NCI-H526 treated with DMSO at 0.1 percent for 48 hours (cell line): ENCODE measurements at regions not wholly inside any gene's neighbourhood (a gene's known extent, or its start where the extent isn't known, plus 50 kb on each side); places are given as distances from the start of the nearest gene placed in this dataset.

Source experiments
- DNase-seq: peaks from one replicate; lab custom pipeline; 2025; lab: John Stamatoyannopoulos, UW

- DNase-seq = no peak
Measured at GRCh38 chr1:209457401-209458125, 126.0 kb upstream of the CAMK1G start.

- no peak for DNase-seq
Measured at GRCh38 chr1:209458921-209459320, 124.6 kb upstream of the CAMK1G start.

- no peak for DNase-seq
Measured at GRCh38 chr1:209461168-209461567, 122.3 kb upstream of the CAMK1G start.

GRCh38 chr1:209462433-209462832 is 121.1 kb upstream of the CAMK1G start:
- DNase-seq = no peak

- no peak for DNase-seq
Measured at GRCh38 chr1:209463441-209463840, 120.1 kb upstream of the CAMK1G start.

GRCh38 chr1:209473025-209473424 is 110.5 kb upstream of the CAMK1G start:
- DNase-seq = no peak

GRCh38 chr1:209480345-209480744 is 103.2 kb upstream of the CAMK1G start:
- no peak for DNase-seq

GRCh38 chr1:209483691-209484090 is 99.8 kb upstream of the CAMK1G start:
- DNase-seq = no peak

- DNase-seq = no peak
Measured at GRCh38 chr1:209484429-209484828, 99.1 kb upstream of the CAMK1G start.

GRCh38 chr1:209485167-209485566 is 98.3 kb upstream of the CAMK1G start:
- DNase-seq = no peak

GRCh38 chr1:209485751-209486150 is 97.8 kb upstream of the CAMK1G start:
- DNase-seq = no peak

GRCh38 chr1:209486861-209487593 is 96.5 kb upstream of the CAMK1G start:
- DNase-seq = no peak

- no peak for DNase-seq
Measured at GRCh38 chr1:209490013-209490412, 93.5 kb upstream of the CAMK1G start.

GRCh38 chr1:209491031-209491430 is 92.5 kb upstream of the CAMK1G start:
- DNase-seq = no peak

- DNase-seq = no peak
Measured at GRCh38 chr1:209491496-209491895, 92.0 kb upstream of the CAMK1G start.

- DNase-seq = no peak
Measured at GRCh38 chr1:209491897-209492296, 91.6 kb upstream of the CAMK1G start.

GRCh38 chr1:209493559-209493958 is 90.0 kb upstream of the CAMK1G start:
- no peak for DNase-seq

- DNase-seq = no peak
Measured at GRCh38 chr1:209497729-209498128, 85.8 kb upstream of the CAMK1G start.

GRCh38 chr1:209500993-209501392 is 82.5 kb upstream of the CAMK1G start:
- no peak for DNase-seq

- no peak for DNase-seq
Measured at GRCh38 chr1:209503196-209503595, 80.3 kb upstream of the CAMK1G start.

- no peak for DNase-seq
Measured at GRCh38 chr1:209504571-209504970, 78.9 kb upstream of the CAMK1G start.

GRCh38 chr1:209505044-209505443 is 78.5 kb upstream of the CAMK1G start:
- DNase-seq = no peak

GRCh38 chr1:209506101-209506500 is 77.4 kb upstream of the CAMK1G start:
- DNase-seq = no peak

GRCh38 chr1:209509039-209509438 is 74.5 kb upstream of the CAMK1G start:
- DNase-seq = peak; percentile 1
